BE2C (cell line): ENCODE measurements at regions not wholly inside any gene's neighbourhood (a gene's known extent, or its start where the extent isn't known, plus 50 kb on each side); places are given as distances from the start of the nearest gene placed in this dataset.

ENCODE experiments used
- DNase-seq: peaks from one replicate; pipeline ENCODE4 v3.0.0-alpha.2; 2020
- H3K27me3 ChIP-seq: fragments of 250-450 bp; sonication (Bioruptor Pico); 2 replicates; pipeline ENCODE4 v1.5.1; 2020; ENCODE audit warnings: mild to moderate bottlenecking
- H3K36me3 ChIP-seq: fragments of 250-450 bp; sonication (Bioruptor Pico); 2 replicates; pipeline ENCODE4 v1.5.1; 2020; ENCODE audit warnings: mild to moderate bottlenecking
- H3K4me1 ChIP-seq: fragments of 250-450 bp; sonication (Bioruptor Pico); 2 replicates; pipeline ENCODE4 v1.5.1; 2020
- H3K4me3 ChIP-seq: 2 replicates; pipeline ENCODE4 v1.5.1; 2011; ENCODE audit warnings: low read depth, low read length
- H3K9me3 ChIP-seq: fragments of 250-450 bp; sonication (Bioruptor Pico); 2 replicates; pipeline ENCODE4 v1.5.1; 2020
- CTCF ChIP-seq: IDR thresholded peaks from 2 replicates; pipeline ENCODE4 v1.5.1; 2012; ENCODE audit warnings: mild to moderate bottlenecking, low read depth, low read length

- no peak for TF ChIP-seq CTCF
- Histone ChIP-seq H3K9me3 (no peaks in the 10 kb centered on the region), H3K27me3 (no peaks in the 10 kb centered on the region), H3K4me1 (no peaks in the 10 kb centered on the region; the same call in 1 of the 2 replicates), H3K4me3 (no peak overlapping the region), H3K36me3 (no peaks in the 10 kb centered on the region)
- DNase-seq, result no peak
Observed at GRCh38 chr1:172882791-172883386, 167.9 kb downstream of the TNFSF18 start.

GRCh38 chr1:172883387-172883791 is 167.4 kb downstream of the TNFSF18 start:
- Histone ChIP-seq H3K27me3 (no peaks in the 10 kb centered on the region), H3K4me1 (no peaks in the 10 kb centered on the region; the same call in 1 of the 2 replicates), H3K4me3 (no peak overlapping the region), H3K9me3 (no peaks in the 10 kb centered on the region), H3K36me3 (no peaks in the 10 kb centered on the region)
- no peak for TF ChIP-seq CTCF
- DNase-seq, result no peak

- H3K4me1 ChIP-seq, result no peaks in the 10 kb centered on the region; the same call in 1 of the 2 replicates
- DNase-seq, result no peak
- H3K36me3 ChIP-seq, result no peaks in the 10 kb centered on the region
- no peak overlapping the region for H3K4me3 ChIP-seq
- no peaks in the 10 kb centered on the region for H3K27me3 ChIP-seq
- H3K9me3 ChIP-seq, result no peaks in the 10 kb centered on the region
- TF ChIP-seq CTCF, result no peak
Observed at GRCh38 chr1:172883844-172884243, 166.9 kb downstream of the TNFSF18 start.

- Histone ChIP-seq H3K4me3 (no peak overlapping the region), H3K4me1 (no peaks in the 10 kb centered on the region; the same call in 1 of the 2 replicates), H3K27me3 (no peaks in the 10 kb centered on the region), H3K36me3 (no peaks in the 10 kb centered on the region), H3K9me3 (no peaks in the 10 kb centered on the region)
- DNase-seq, result no peak
- TF ChIP-seq CTCF, result no peak
Observed at GRCh38 chr1:172885411-172885810, 165.3 kb downstream of the TNFSF18 start.

GRCh38 chr1:172885971-172886370 is 164.8 kb downstream of the TNFSF18 start:
- H3K36me3 ChIP-seq, result no peaks in the 10 kb centered on the region
- DNase-seq, result no peak
- no peaks in the 10 kb centered on the region for H3K9me3 ChIP-seq
- TF ChIP-seq CTCF, result no peak
- no peak overlapping the region for H3K4me3 ChIP-seq
- H3K4me1 ChIP-seq, result no peaks in the 10 kb centered on the region; the same call in 1 of the 2 replicates
- no peaks in the 10 kb centered on the region for H3K27me3 ChIP-seq

GRCh38 chr1:172887162-172887561 is 163.6 kb downstream of the TNFSF18 start:
- no peak overlapping the region for H3K4me3 ChIP-seq
- no peaks in the 10 kb centered on the region for H3K36me3 ChIP-seq
- H3K4me1 ChIP-seq, result no peaks in the 10 kb centered on the region
- no peak for TF ChIP-seq CTCF
- no peak for DNase-seq
- H3K9me3 ChIP-seq, result no peaks in the 10 kb centered on the region
- no peaks in the 10 kb centered on the region for H3K27me3 ChIP-seq
